Peyer's patch (tissue), 4 donors: ENCODE measurements at regions not wholly inside any gene's neighbourhood (a gene's known extent, or its start where the extent isn't known, plus 50 kb on each side); places are given as distances from the start of the nearest gene placed in this dataset.

ENCODE experiments used
- CTCF ChIP-seq, 6 experiments: fragments of 450-650 bp in 4 of 6; fragments of 200-600 bp in 2 of 6; sonication (generic) in 1 of 6; IDR thresholded peaks; one replicate each; pipeline ENCODE4 v1.5.1; 2017 to 2019; ENCODE audit warnings: antibody characterized with exemption in 6 of 6, mild to moderate bottlenecking in 3 of 6, moderate library complexity in 1 of 6
- POLR2A ChIP-seq, 2 donors: fragments of 450-650 bp; IDR thresholded peaks; one replicate each; pipeline ENCODE4 v1.5.1; 2017; ENCODE audit warnings: antibody characterized with exemption in 2 of 2, mild to moderate bottlenecking in 2 of 2, moderate library complexity in 2 of 2

GRCh38 chr11:45374130-45374529 lies 88.0 kb upstream of the SYT13 start:
- TF ChIP-seq CTCF (IDR thresholded peaks at IDR 0.05) (no peak), POLR2A (IDR thresholded peaks at IDR 0.05) (no peak)
